Body of pancreas (tissue), 4 donors: ENCODE measurements at regions not wholly inside any gene's neighbourhood (a gene's known extent, or its start where the extent isn't known, plus 50 kb on each side); places are given as distances from the start of the nearest gene placed in this dataset.

Experiments
- ATAC-seq: fragments of 150-250 bp; one replicate; pipeline ENCODE4 v1.9.1; 2016
- DNase-seq, 4 donors: peaks; one replicate each; pipeline ENCODE4 v3.0.0-alpha.2; 2019
- H3K27ac ChIP-seq, 4 donors: fragments of 200-600 bp; sonication (generic); 1 replicate in 3 of 4; 2 replicates in 1 of 4; pipeline versions ENCODE4 v1.5.1 to v1.6.1; 2016 to 2019; ENCODE audit warnings: mild to moderate bottlenecking in 1 of 4, mixed read lengths in 1 of 4, moderate library complexity in 1 of 4
- H3K27me3 ChIP-seq, 2 donors: fragments of 200-600 bp; sonication (generic); one replicate each; pipeline ENCODE4 v1.6.0; 2016; ENCODE audit warnings: mild to moderate bottlenecking in 1 of 2
- H3K36me3 ChIP-seq, 2 donors: fragments of 200-600 bp; sonication (generic); replicated peaks in 1 of 2; 2 replicates each; pipeline ENCODE4 v1.5.1; 2016; ENCODE audit warnings: low read depth in 2 of 2; ENCODE audit not compliant: insufficient read depth in 1 of 2
- H3K4me1 ChIP-seq: fragments of 200-600 bp; sonication (generic); one replicate; pipeline ENCODE4 v1.6.0; 2016
- H3K4me3 ChIP-seq, 2 donors: fragments of 200-600 bp; sonication (generic); 1 replicate in 1 of 2; 2 replicates in 1 of 2; pipeline ENCODE4 v1.5.1; 2016 to 2019
- H3K9me3 ChIP-seq, 3 donors: fragments of 200-600 bp; sonication (generic); 1 replicate in 2 of 3; 2 replicates in 1 of 3; pipeline ENCODE4 v1.5.1; 2016
- CTCF ChIP-seq, 7 experiments: fragments of 450-650 bp in 4 of 7; fragments of 200-600 bp in 3 of 7; sonication (generic) in 3 of 7; IDR thresholded peaks; one replicate each; pipeline ENCODE4 v1.5.1; 2016 to 2019; ENCODE audit warnings: antibody characterized with exemption in 7 of 7
- POLR2A ChIP-seq, 3 donors: fragments of 450-650 bp; IDR thresholded peaks; one replicate each; pipeline ENCODE4 v1.6.1; 2016; ENCODE audit warnings: antibody characterized with exemption in 3 of 3, mild to moderate bottlenecking in 2 of 3
- WGBS, 2 donors: methylation state at CpG; one replicate each; pipeline ENCODE4 v1.1.5; 2017; 5-methylcytosine and 5-hydroxymethylcytosine counted together
- intact Hi-C: fragments of 100-400 bp; cut with DNase I; formaldehyde crosslinking; loops from one replicate; pipeline ENCODE4 v1.15.1; 2023

DNA sequence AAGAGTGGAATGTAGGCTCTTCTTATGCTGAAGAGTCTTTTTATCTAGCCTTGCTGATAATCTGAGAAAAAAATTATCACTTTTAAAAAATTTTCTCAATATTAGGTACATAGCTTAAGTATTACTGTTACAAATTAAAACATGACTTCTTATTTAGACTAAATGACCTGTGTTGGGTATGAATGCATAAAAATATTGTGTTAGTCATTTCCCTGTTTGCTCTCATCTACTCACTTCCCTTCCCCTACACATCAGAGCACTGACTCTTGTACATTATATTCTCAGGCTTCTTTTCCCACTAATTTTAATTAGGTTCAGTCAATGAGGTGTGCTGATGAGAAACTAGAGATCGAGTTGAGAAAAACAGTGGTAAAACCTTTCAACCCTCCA lies 881.0 kb downstream of the PCDH18 start:
- Histone ChIP-seq H3K36me3 (no peaks in the 10 kb centered on the region), H3K27ac (no peak overlapping the region), H3K9me3 (no peaks in the 10 kb centered on the region), H3K4me3 (no peak overlapping the region), H3K27me3 (no peaks in the 10 kb centered on the region), H3K4me1 (peaks cover 13% of the 10 kb centered on the region)
- DNase-seq (no peak), ATAC-seq (no peak)
- TF ChIP-seq POLR2A (IDR thresholded peaks at IDR 0.05) = no peak
- no peak for TF ChIP-seq CTCF (IDR thresholded peaks at IDR 0.05)
- intact Hi-C loops = no loop called here
- 52 to 53% methylated on average over 1 of the region's 1 CpG for WGBS, 2 donors

- Histone ChIP-seq H3K36me3 (no peaks in the 10 kb centered on the region), H3K9me3 (no peaks in the 10 kb centered on the region), H3K27ac (no peak overlapping the region), H3K4me1 (peaks cover 13% of the 10 kb centered on the region), H3K27me3 (no peaks in the 10 kb centered on the region), H3K4me3 (no peak overlapping the region)
- TF ChIP-seq CTCF (IDR thresholded peaks at IDR 0.05) (no peak), POLR2A (IDR thresholded peaks at IDR 0.05) (no peak)
- 9 to 18% methylated on average over 5 of the region's 5 CpGs for WGBS, 2 donors
- ATAC-seq (peak; percentile 75), DNase-seq (peak; percentile 33 to 77 (median 60))
- intact Hi-C loops = no loop called here
Measured at GRCh38 chr4:136650541-136651277, 881.6 kb downstream of the PCDH18 start.

DNA sequence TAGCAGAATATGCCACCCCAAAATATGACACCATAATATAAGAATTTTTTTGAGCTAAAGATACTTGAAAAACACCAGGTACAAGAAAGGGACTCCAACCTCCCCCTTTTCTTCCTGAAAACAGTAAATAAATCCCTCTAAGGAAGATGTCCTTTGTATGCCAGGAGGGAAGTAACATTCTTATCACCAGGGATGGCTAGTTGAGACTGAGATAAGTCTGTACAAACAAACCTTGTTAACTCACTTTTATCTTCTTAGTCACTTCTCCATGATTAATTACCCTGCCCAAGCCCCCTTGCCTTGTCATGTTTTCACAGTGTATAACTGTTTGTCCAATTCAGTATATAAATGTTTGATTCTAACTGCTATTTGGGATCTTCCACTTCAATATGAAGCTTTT lies 888.0 kb downstream of the PCDH18 start:
- no peaks in the 10 kb centered on the region for H3K36me3 ChIP-seq
- H3K4me1 ChIP-seq = no peaks in the 10 kb centered on the region
- ATAC-seq = no peak
- no peak overlapping the region for H3K27ac ChIP-seq
- TF ChIP-seq CTCF (IDR thresholded peaks at IDR 0.05) (no peak), POLR2A (IDR thresholded peaks at IDR 0.05) (no peak)
- no peak overlapping the region for H3K4me3 ChIP-seq
- no peaks in the 10 kb centered on the region for H3K27me3 ChIP-seq
- intact Hi-C loops = no loop called here
- no peak for DNase-seq
- no peaks in the 10 kb centered on the region for H3K9me3 ChIP-seq

GRCh38 chr4:136643416-136643815 lies 888.9 kb downstream of the PCDH18 start:
- 64 to 87% methylated on average over 2 of the region's 2 CpGs for WGBS, 2 donors
- intact Hi-C loops = no loop called here
- no peak for DNase-seq
- H3K4me1 ChIP-seq = no peaks in the 10 kb centered on the region
- TF ChIP-seq CTCF (IDR thresholded peaks at IDR 0.05) = no peak
- no peak for TF ChIP-seq POLR2A (IDR thresholded peaks at IDR 0.05)
- H3K27me3 ChIP-seq = no peaks in the 10 kb centered on the region
- H3K4me3 ChIP-seq = no peak overlapping the region
- no peak overlapping the region for H3K27ac ChIP-seq
- ATAC-seq = no peak
- no peaks in the 10 kb centered on the region for H3K9me3 ChIP-seq
- no peaks in the 10 kb centered on the region for H3K36me3 ChIP-seq
